ENCODE measurements at regions not wholly inside any gene's neighbourhood (a gene's known extent, or its start where the extent isn't known, plus 50 kb on each side); places are given as distances from the start of the nearest gene placed in this dataset.

DNA sequence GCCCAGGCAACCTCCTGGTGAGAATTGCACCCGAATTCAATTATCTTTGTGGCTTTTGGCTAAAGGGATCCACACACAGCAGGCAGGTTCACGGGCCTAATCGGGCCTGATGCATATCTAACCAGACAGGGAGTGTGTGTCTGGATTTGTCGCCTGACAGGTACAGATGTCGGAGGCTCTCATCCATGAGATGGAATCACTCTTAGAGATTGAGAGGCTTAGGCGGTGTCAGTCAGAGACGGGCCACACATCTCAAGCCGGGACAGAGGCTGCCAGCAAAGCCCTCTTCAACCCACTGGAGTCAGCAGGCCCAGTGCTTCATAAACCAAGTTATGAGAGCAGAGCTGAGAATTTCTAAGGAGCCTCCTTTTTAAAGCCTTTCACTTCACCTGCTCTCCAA is 247.0 kb downstream of the LRFN2 start:
- TF ChIP-seq, protein P1, sequence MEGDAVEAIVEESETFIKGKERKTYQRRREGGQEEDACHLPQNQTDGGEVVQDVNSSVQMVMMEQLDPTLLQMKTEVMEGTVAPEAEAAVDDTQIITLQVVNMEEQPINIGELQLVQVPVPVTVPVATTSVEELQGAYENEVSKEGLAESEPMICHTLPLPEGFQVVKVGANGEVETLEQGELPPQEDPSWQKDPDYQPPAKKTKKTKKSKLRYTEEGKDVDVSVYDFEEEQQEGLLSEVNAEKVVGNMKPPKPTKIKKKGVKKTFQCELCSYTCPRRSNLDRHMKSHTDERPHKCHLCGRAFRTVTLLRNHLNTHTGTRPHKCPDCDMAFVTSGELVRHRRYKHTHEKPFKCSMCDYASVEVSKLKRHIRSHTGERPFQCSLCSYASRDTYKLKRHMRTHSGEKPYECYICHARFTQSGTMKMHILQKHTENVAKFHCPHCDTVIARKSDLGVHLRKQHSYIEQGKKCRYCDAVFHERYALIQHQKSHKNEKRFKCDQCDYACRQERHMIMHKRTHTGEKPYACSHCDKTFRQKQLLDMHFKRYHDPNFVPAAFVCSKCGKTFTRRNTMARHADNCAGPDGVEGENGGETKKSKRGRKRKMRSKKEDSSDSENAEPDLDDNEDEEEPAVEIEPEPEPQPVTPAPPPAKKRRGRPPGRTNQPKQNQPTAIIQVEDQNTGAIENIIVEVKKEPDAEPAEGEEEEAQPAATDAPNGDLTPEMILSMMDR (IDR thresholded peaks at IDR 0.05), result no peak
- TF ChIP-seq POLR2A (IDR thresholded peaks at IDR 0.05) (no peak), POLR2AphosphoS5 (IDR thresholded peaks at IDR 0.05) (no peak)
